B cell (primary cell): ENCODE measurements at regions not wholly inside any gene's neighbourhood (a gene's known extent, or its start where the extent isn't known, plus 50 kb on each side); places are given as distances from the start of the nearest gene placed in this dataset.

Source experiments
- ATAC-seq: fragments of 200-7000 bp; cut with Tn5 transposase; one replicate; pipeline ENCODE4 v1.10.0; 2021; ENCODE audit warnings: low read depth, mild to moderate bottlenecking, moderate number of reproducible peaks, moderate library complexity
- CTCF ChIA-PET: fragments of 350-600 bp; sonication (Branson Sonifier 250); formaldehyde crosslinking; loops from one replicate; lab custom pipeline; 2021; ENCODE audit warnings: antibody characterized with exemption, inconsistent platforms; lab: Charles Lee
- POLR2A ChIA-PET: fragments of 350-600 bp; sonication (Branson Sonifier 250); formaldehyde crosslinking; loops from one replicate; lab custom pipeline; 2021; ENCODE audit warnings: antibody characterized with exemption; lab: Charles Lee
- DNase-seq: peaks from one replicate; pipeline ENCODE4 v3.0.0; 2013
- H2AFZ ChIP-seq: 2 replicates; pipeline ENCODE4 v1.6.1; 2012; ENCODE audit warnings: mild to moderate bottlenecking, low read depth, low read length; ENCODE audit not compliant: insufficient read depth, poor library complexity, severe bottlenecking
- H3K27ac ChIP-seq, 2 donors: 1 replicate in 1 of 2; 2 replicates in 1 of 2; pipeline ENCODE4 v1.5.1; 2012 to 2013; ENCODE audit warnings: low read length in 2 of 2, mild to moderate bottlenecking in 2 of 2, moderate library complexity in 1 of 2
- H3K27me3 ChIP-seq, 4 experiments: fragments of 200-600 bp in 1 of 4; sonication (generic) in 1 of 4; replicated peaks in 1 of 4; 1 replicate in 2 of 4; 2 replicates in 2 of 4; pipeline versions ENCODE4 v1.6.1 to v1.7.0; 2013 to 2016; ENCODE audit warnings: low read length in 3 of 4, mild to moderate bottlenecking in 2 of 4, mixed read lengths in 1 of 4, moderate library complexity in 1 of 4; ENCODE audit not compliant: insufficient read depth in 4 of 4, control insufficient read depth in 3 of 4; ENCODE audit errors: control extremely low read depth in 1 of 4
- H3K36me3 ChIP-seq, 2 experiments: replicated peaks in 1 of 2; 1 replicate in 1 of 2; 2 replicates in 1 of 2; pipeline versions ENCODE4 v1.6.1 to v1.7.1; 2013; ENCODE audit warnings: low read length in 1 of 2; ENCODE audit not compliant: insufficient read depth in 2 of 2, control insufficient read depth in 1 of 2; ENCODE audit errors: control extremely low read depth in 1 of 2, extremely low read depth in 1 of 2
- H3K4me1 ChIP-seq, 2 donors: fragments of 200-600 bp in 1 of 2; sonication (generic) in 1 of 2; 1 replicate in 1 of 2; 2 replicates in 1 of 2; pipeline versions ENCODE4 v1.5.1 to v1.6.1; 2013 to 2017; ENCODE audit warnings: low read length in 2 of 2; ENCODE audit not compliant: control insufficient read depth in 2 of 2, insufficient read depth in 2 of 2
- H3K4me2 ChIP-seq: replicated peaks from 2 replicates; pipeline ENCODE3; 2012; ENCODE audit warnings: mild to moderate bottlenecking, low read depth, low read length; ENCODE audit not compliant: poor library complexity, severe bottlenecking
- H3K4me3 ChIP-seq, 5 experiments: fragments of 200-600 bp in 1 of 5; sonication (generic) in 1 of 5; 1 replicate in 3 of 5; 2 replicates in 2 of 5; pipeline versions ENCODE4 v1.5.1 to v1.7.0; 2011 to 2016; ENCODE audit warnings: low read length in 4 of 5, mild to moderate bottlenecking in 4 of 5, low read depth in 2 of 5, control low read depth in 1 of 5, moderate library complexity in 1 of 5; ENCODE audit not compliant: insufficient read depth in 1 of 5; ENCODE audit errors: control extremely low read depth in 1 of 5, extremely low read depth in 1 of 5
- H3K79me2 ChIP-seq: fragments of 200-600 bp; sonication (generic); one replicate; pipeline ENCODE4 v1.6.0; 2016; ENCODE audit warnings: low read length; ENCODE audit not compliant: control insufficient read depth, insufficient read depth
- H3K9ac ChIP-seq: fragments of 200-600 bp; sonication (generic); 2 replicates; pipeline ENCODE4 v1.6.1; 2017; ENCODE audit warnings: mild to moderate bottlenecking, low read length, moderate library complexity
- H3K9me3 ChIP-seq, 3 donors: one replicate each; pipeline versions ENCODE4 v1.6.1 to v1.7.1; 2013; ENCODE audit warnings: low read length in 2 of 3; ENCODE audit not compliant: control insufficient read depth in 2 of 3, insufficient read depth in 1 of 3; ENCODE audit errors: control extremely low read depth in 1 of 3
- H4K20me1 ChIP-seq: 2 replicates; pipeline ENCODE4 v1.6.0; 2012; ENCODE audit warnings: mild to moderate bottlenecking, low read length; ENCODE audit not compliant: insufficient read depth, control insufficient read depth, poor library complexity, severe bottlenecking
- H3K27ac Mint-ChIP-seq: one replicate; pipeline ENCODE4 v1.8.0; 2021; ENCODE audit warnings: mixed read lengths
- H3K27me3 Mint-ChIP-seq: one replicate; pipeline ENCODE4 v1.8.0; 2021; ENCODE audit warnings: mixed read lengths
- H3K4me1 Mint-ChIP-seq: one replicate; pipeline ENCODE4 v1.8.0; 2021; ENCODE audit warnings: mixed read lengths
- H3K4me3 Mint-ChIP-seq: one replicate; pipeline ENCODE4 v1.8.0; 2021; ENCODE audit warnings: mixed read lengths
- H3K9me3 Mint-ChIP-seq: one replicate; pipeline ENCODE4 v1.8.0; 2022; ENCODE audit warnings: mixed read lengths; ENCODE audit not compliant: insufficient read depth
- CTCF ChIP-seq: fragments of 200-600 bp; IDR thresholded peaks from one replicate; pipeline ENCODE4 v1.8.0; 2022; ENCODE audit warnings: antibody characterized with exemption, mild to moderate bottlenecking
- EZH2 ChIP-seq: IDR thresholded peaks from 2 replicates; pipeline ENCODE4 v1.6.1; 2012; ENCODE audit warnings: borderline replicate concordance, low read depth, mild to moderate bottlenecking, moderate library complexity, low read length; ENCODE audit not compliant: insufficient read depth, poor library complexity, severe bottlenecking
- WGBS: methylation state at CpG from one replicate; pipeline ENCODE4 v1.1.5; 2013; ENCODE audit warnings: missing lambda C conversion rate; ENCODE audit not compliant: insufficient coverage; 5-methylcytosine and 5-hydroxymethylcytosine counted together
- intact Hi-C: fragments of 100-400 bp; cut with micrococcal nuclease; formaldehyde crosslinking; loops from one replicate; pipeline ENCODE4 v1.10.0; 2022

- no peaks in the 10 kb centered on the region for H3K9me3 ChIP-seq
- H3K79me2 ChIP-seq, result no peaks in the 10 kb centered on the region
- no peaks in the 10 kb centered on the region for H3K4me1 Mint-ChIP-seq
- no peaks in the 10 kb centered on the region for H4K20me1 ChIP-seq
- ChIA-PET CTCF (no interaction called here), POLR2A (no interaction called here)
- H3K27ac ChIP-seq, result no peak overlapping the region
- H3K4me3 Mint-ChIP-seq, result no peak overlapping the region
- DNase-seq, result no peak
- no peak overlapping the region for H3K27ac Mint-ChIP-seq
- intact Hi-C loops, result no loop called here
- H3K27me3 ChIP-seq, result no peaks in the 10 kb centered on the region
- H3K4me1 ChIP-seq, result no peaks in the 10 kb centered on the region
- H3K9ac ChIP-seq, result no peak overlapping the region
- H3K4me2 ChIP-seq, result no peak overlapping the region
- no peaks in the 10 kb centered on the region for H3K27me3 Mint-ChIP-seq
- no peak for ATAC-seq
- TF ChIP-seq EZH2 (no peak), CTCF (no peak)
- H3K9me3 Mint-ChIP-seq, result no peaks in the 10 kb centered on the region
- WGBS, result 100% methylated on average over 1 of the region's 5 CpGs
- no peaks in the 10 kb centered on the region for H3K36me3 ChIP-seq
- H2AFZ ChIP-seq, result no peak overlapping the region
- H3K4me3 ChIP-seq, result no peak overlapping the region
Measured at GRCh38 chr2:108074946-108075345, 88.6 kb downstream of the SLC5A7 start.

GRCh38 chr2:108076527-108076926, 90.2 kb downstream of the SLC5A7 start:
- no peak for DNase-seq
- Histone ChIP-seq H3K9ac (no peak overlapping the region), H3K4me2 (no peak overlapping the region), H2AFZ (no peak overlapping the region), H4K20me1 (no peaks in the 10 kb centered on the region), H3K4me1 (no peaks in the 10 kb centered on the region), H3K27me3 (no peaks in the 10 kb centered on the region), H3K79me2 (no peaks in the 10 kb centered on the region), H3K9me3 (no peaks in the 10 kb centered on the region), H3K36me3 (no peaks in the 10 kb centered on the region), H3K4me3 (no peak overlapping the region), H3K27ac (no peak overlapping the region)
- CTCF ChIA-PET, result no interaction called here
- POLR2A ChIA-PET, result no interaction called here
- Mint-ChIP-seq H3K27me3 (no peaks in the 10 kb centered on the region), H3K4me1 (no peaks in the 10 kb centered on the region), H3K4me3 (no peak overlapping the region), H3K27ac (no peak overlapping the region), H3K9me3 (no peaks in the 10 kb centered on the region)
- intact Hi-C loops, result no loop called here
- ATAC-seq, result no peak
- WGBS, result no CpG with 5 or more reads among the region's 5 CpGs
- TF ChIP-seq EZH2 (no peak), CTCF (no peak)
